ENCODE measurements at regions not wholly inside any gene's neighbourhood (a gene's known extent, or its start where the extent isn't known, plus 50 kb on each side); places are given as distances from the start of the nearest gene placed in this dataset.

DNA sequence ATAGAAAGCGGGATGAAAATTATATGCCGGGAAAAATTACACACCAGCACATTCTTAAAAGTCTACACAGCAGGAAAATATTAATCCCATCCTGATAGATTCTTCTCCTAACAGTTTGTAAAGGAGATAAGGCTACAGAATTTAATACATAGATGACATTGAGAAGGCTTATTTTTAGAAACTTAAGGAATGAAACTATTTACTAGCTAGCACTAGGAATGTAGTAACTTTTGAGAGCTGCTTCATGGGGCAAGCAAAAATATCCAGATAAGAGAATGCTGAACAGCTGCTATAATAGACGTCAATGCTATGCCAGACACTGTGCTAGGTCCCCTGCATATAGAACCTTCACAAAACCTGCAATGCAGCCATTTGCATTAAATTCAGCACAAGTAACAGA, 912.7 kb upstream of the NR2F2 start:
- TF ChIP-seq ARNTL (CRISPR knock-in tag; IDR thresholded peaks at IDR 0.05; ENCODE audit: borderline replicate concordance, low read depth) (no peak), RARB (CRISPR knock-in tag; IDR thresholded peaks at IDR 0.05) (no peak), ESRRG (CRISPR knock-in tag; IDR thresholded peaks at IDR 0.05) (no peak), SNAI2 (CRISPR knock-in tag; IDR thresholded peaks at IDR 0.05) (no peak), ZFP30 (CRISPR knock-in tag; IDR thresholded peaks at IDR 0.05) (no peak), ZNF70 (CRISPR knock-in tag; IDR thresholded peaks at IDR 0.05) (no peak), BACH2 (CRISPR knock-in tag; IDR thresholded peaks at IDR 0.05; ENCODE audit: borderline replicate concordance) (no peak), CSDC2 (CRISPR knock-in tag; IDR thresholded peaks at IDR 0.05) (no peak), ZC3H10 (CRISPR knock-in tag; IDR thresholded peaks at IDR 0.05) (no peak), ZFP3 (CRISPR knock-in tag; IDR thresholded peaks at IDR 0.05) (no peak), ZNF8 (CRISPR knock-in tag; IDR thresholded peaks at IDR 0.05) (no peak), ISL1 (CRISPR knock-in tag; IDR thresholded peaks at IDR 0.05) (no peak)
- TF ChIP-seq, protein P1, sequence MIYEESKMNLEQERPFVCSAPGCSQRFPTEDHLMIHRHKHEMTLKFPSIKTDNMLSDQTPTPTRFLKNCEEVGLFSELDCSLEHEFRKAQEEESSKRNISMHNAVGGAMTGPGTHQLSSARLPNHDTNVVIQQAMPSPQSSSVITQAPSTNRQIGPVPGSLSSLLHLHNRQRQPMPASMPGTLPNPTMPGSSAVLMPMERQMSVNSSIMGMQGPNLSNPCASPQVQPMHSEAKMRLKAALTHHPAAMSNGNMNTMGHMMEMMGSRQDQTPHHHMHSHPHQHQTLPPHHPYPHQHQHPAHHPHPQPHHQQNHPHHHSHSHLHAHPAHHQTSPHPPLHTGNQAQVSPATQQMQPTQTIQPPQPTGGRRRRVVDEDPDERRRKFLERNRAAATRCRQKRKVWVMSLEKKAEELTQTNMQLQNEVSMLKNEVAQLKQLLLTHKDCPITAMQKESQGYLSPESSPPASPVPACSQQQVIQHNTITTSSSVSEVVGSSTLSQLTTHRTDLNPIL (CRISPR knock-in tag; IDR thresholded peaks at IDR 0.05; ENCODE audit: low read depth): no peak
- TF ChIP-seq, protein P2, sequence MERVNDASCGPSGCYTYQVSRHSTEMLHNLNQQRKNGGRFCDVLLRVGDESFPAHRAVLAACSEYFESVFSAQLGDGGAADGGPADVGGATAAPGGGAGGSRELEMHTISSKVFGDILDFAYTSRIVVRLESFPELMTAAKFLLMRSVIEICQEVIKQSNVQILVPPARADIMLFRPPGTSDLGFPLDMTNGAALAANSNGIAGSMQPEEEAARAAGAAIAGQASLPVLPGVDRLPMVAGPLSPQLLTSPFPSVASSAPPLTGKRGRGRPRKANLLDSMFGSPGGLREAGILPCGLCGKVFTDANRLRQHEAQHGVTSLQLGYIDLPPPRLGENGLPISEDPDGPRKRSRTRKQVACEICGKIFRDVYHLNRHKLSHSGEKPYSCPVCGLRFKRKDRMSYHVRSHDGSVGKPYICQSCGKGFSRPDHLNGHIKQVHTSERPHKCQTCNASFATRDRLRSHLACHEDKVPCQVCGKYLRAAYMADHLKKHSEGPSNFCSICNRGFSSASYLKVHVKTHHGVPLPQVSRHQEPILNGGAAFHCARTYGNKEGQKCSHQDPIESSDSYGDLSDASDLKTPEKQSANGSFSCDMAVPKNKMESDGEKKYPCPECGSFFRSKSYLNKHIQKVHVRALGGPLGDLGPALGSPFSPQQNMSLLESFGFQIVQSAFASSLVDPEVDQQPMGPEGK (CRISPR knock-in tag; IDR thresholded peaks at IDR 0.05; ENCODE audit: borderline replicate concordance): no peak

Measured in SK-N-SH treated with all-trans-retinoic acid at 6 μM for 48 hours (cell line).